Coronary artery (tissue), 2 donors: ENCODE measurements at regions not wholly inside any gene's neighbourhood (a gene's known extent, or its start where the extent isn't known, plus 50 kb on each side); places are given as distances from the start of the nearest gene placed in this dataset.

ENCODE experiments used
- DNase-seq: peaks from one replicate; pipeline ENCODE4 v3.0.0-alpha.2; 2017; ENCODE audit warnings: low spot score
- H3K27ac ChIP-seq, 2 donors: fragments of 200-600 bp; sonication (generic); one replicate each; pipeline ENCODE4 v1.5.1; 2016 to 2019
- H3K4me3 ChIP-seq: fragments of 200-600 bp; sonication (generic); 2 replicates; pipeline ENCODE4 v1.5.1; 2016; ENCODE audit warnings: mild to moderate bottlenecking, moderate library complexity
- TF ChIP-seq, protein P1 (sequence below): fragments of 200-600 bp; sonication (generic); IDR thresholded peaks from one replicate; pipeline ENCODE4 v1.5.1; 2019; ENCODE audit warnings: antibody characterized with exemption

- Histone ChIP-seq H3K4me3 (no peak overlapping the region), H3K27ac (no peak overlapping the region)
- DNase-seq: no peak
- TF ChIP-seq, protein P1, sequence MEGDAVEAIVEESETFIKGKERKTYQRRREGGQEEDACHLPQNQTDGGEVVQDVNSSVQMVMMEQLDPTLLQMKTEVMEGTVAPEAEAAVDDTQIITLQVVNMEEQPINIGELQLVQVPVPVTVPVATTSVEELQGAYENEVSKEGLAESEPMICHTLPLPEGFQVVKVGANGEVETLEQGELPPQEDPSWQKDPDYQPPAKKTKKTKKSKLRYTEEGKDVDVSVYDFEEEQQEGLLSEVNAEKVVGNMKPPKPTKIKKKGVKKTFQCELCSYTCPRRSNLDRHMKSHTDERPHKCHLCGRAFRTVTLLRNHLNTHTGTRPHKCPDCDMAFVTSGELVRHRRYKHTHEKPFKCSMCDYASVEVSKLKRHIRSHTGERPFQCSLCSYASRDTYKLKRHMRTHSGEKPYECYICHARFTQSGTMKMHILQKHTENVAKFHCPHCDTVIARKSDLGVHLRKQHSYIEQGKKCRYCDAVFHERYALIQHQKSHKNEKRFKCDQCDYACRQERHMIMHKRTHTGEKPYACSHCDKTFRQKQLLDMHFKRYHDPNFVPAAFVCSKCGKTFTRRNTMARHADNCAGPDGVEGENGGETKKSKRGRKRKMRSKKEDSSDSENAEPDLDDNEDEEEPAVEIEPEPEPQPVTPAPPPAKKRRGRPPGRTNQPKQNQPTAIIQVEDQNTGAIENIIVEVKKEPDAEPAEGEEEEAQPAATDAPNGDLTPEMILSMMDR: no peak
Measured at GRCh38 chr5:158607088-158607487, 492.6 kb downstream of the EBF1 start.

DNA sequence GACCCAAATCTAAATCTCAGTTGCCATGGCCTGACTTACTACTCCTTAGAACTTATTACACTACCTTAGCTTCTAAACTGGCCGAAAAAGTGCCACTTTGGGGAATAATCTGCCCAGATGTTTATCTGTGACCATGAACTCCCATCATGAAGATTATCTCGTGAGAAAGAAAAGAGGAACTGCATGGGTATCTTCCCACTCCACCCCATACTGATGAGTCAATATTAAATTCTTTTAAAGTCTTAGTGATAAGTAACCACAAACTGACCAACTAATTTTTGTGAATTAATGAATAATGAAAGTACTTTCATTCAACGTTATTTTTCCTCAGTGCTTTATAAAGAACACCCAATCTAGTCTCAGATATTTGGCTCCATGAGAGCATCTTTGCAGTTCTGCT, 493.5 kb downstream of the EBF1 start:
- no peak overlapping the region for H3K4me3 ChIP-seq
- no peak for DNase-seq
- no peak overlapping the region for H3K27ac ChIP-seq
- TF ChIP-seq, protein P1: no peak

DNA sequence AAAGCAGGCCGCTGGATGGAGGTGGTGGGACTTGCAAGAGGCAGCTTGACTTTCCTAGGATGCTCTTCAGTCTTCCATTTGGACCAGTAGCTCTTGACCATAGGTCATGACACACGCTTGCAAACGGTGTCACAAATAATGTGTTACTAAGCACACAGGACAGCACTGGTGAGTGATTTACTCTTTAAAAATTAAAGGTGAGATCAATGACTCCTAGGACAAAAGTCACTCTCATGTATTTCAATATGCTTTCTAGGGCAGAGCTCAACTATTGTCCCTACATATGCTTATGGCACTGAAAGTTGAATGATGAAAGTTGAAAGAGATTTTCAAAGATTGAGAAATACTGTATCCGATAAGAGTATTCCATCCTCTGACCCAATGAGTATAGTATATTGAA, 496.7 kb downstream of the EBF1 start:
- Histone ChIP-seq H3K4me3 (no peak overlapping the region), H3K27ac (no peak overlapping the region)
- DNase-seq: no peak
- TF ChIP-seq, protein P1: no peak

DNA sequence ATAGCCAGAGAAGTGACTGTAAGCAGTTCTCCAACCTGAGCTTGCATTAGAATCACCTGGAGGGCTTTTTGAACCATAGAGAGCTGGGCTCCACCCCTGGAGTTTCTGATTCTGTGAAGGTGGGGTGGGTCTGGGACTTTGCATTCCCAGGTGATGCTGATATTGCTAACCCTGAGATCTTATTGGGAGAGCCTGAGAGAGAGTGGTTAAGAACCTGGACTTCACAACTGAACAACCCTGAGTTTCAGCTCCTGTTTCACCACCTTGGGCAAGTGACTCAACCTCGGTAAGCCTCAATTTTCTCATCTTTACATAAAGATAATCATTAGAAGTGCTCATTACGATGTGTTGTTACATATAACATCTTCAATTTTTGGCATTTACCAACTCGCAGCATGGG, 498.6 kb downstream of the EBF1 start:
- Histone ChIP-seq H3K27ac (no peak overlapping the region), H3K4me3 (no peak overlapping the region)
- TF ChIP-seq, protein P1: no peak
- DNase-seq: no peak

- Histone ChIP-seq H3K4me3 (no peak overlapping the region), H3K27ac (no peak overlapping the region)
- no peak for DNase-seq
- TF ChIP-seq, protein P1: no peak
Measured at GRCh38 chr5:158600679-158601078, 499.0 kb downstream of the EBF1 start.

DNA sequence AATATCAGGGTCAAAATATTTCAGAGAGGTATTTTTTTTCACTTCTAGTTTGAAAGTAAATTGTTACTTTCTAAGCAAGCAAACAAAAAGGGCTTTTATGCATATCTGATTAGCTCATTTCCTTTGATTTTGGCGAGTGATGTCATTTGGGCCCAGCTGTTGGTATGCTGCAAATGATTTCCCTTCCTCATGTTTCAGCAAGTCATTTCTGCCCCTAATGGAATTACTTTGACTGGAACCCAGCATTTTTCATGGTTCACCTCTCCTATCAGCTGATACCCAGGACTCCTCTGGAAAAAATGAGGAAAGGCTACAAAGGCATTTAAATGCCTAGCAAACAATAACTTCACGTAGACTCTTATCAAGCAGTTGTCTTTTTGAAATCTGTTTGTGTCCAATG, 500.6 kb downstream of the EBF1 start:
- TF ChIP-seq, protein P1: no peak
- Histone ChIP-seq H3K4me3 (no peak overlapping the region), H3K27ac (no peak overlapping the region)
- no peak for DNase-seq

DNA sequence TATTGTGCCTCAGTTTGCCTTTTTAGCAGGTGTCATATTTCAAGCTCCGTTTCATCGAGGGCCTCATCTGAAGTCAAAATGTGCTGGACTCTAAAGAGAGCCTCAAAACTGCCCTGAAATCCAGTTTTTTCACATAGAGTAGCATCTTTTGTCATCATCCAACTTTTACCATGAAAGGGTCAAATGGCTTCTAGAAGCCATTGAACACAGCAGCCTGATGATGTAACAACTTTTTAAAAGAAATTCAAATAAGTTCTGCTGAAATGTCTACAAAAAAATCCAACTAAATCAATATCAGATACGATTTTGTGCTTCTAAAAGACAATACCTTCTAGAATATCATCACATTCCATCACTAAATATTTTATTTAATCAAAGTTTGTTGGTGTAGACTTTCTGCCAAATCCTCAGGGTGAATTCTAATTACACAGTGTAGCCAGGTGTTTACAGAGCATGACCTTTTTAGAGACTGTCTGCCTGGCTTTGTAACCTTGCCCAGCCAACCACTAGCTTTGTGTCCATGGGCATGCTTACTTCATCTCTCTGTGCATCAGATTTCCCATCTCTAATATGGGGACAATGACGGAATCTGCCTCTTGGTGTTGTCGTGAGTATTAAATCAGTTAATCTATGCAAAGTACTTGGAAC, 505.0 kb downstream of the EBF1 start:
- TF ChIP-seq, protein P1: no peak
- no peak overlapping the region for H3K27ac ChIP-seq
- no peak for DNase-seq

More for the DNA sequence above, 505.0 kb downstream of the EBF1 start:
- no peak overlapping the region for H3K4me3 ChIP-seq
